Stimulated activated CD8-positive, alpha-beta memory T cell treated with anti-CD3 and anti-CD28 coated beads, Interleukin-4, amount 100 ng/mL, for 48 hours (primary cell): ENCODE measurements at regions not wholly inside any gene's neighbourhood (a gene's known extent, or its start where the extent isn't known, plus 50 kb on each side); places are given as distances from the start of the nearest gene placed in this dataset.
"Not testable (repeated sequence)": the region's sequence is repeated elsewhere in the genome, so short reads cannot be mapped to it uniquely, and the experiment has no call there.

ENCODE experiments used
- DNase-seq: peaks from one replicate; pipeline ENCODE4 v3.0.0-alpha.2; 2020

DNA sequence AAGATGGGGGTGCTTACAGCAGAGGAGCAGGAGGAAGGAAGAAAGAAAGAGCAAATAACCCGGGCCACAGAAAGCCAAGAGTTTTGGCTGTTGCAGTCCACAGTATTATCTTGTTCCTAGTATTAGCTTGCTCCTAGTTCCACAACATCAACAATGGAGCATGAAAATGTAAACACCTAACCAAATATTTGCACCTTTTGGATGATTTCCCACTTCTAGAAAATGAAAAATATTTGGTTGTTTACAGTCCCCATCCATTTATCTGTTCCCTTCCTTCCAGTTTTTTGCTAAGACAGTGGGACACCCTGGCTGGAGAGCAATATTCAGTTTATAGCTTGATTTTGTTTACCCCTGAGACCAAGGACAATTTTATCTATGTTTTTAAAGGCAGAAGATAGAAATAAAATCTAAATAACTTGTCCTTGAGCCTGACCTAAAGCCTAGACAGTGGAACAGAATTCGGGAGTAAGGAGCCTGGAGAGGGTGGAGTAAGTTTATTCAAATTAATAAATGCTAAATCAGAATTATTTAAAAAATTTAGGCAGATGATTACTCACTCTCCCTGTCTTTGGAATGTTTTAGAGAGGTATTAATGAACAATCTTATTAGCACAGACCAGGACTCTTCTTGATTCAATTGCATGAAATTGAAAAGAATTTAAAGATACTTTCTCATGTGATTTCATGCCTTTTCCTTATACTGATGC lies 51.6 kb downstream of the RESF1 start:
- no peak for DNase-seq

- DNase-seq = no peak
Measured at GRCh38 chr12:32012249-32012785, 53.1 kb downstream of the RESF1 start.

DNA sequence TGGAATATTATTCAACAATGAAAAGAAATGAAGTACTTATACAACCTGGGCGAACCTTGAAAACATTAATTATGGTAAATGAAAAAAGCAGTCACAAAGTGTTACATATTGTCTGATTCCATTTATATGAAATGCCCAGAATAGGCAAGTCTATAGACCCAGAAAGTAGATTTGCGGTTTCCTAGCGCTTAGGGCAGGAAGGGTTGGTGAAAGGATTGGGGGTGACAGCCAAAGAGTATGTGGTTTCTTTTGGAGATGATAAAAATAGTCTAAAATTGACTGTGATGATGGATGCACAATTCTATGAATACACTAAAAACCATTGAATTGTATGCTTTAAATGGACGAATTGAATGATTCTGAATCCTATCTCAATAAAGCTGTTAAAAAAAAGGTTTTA lies 55.8 kb downstream of the RESF1 start:
- no peak for DNase-seq

GRCh38 chr12:32016680-32017482 lies 57.7 kb downstream of the RESF1 start:
- DNase-seq = no peak

DNA sequence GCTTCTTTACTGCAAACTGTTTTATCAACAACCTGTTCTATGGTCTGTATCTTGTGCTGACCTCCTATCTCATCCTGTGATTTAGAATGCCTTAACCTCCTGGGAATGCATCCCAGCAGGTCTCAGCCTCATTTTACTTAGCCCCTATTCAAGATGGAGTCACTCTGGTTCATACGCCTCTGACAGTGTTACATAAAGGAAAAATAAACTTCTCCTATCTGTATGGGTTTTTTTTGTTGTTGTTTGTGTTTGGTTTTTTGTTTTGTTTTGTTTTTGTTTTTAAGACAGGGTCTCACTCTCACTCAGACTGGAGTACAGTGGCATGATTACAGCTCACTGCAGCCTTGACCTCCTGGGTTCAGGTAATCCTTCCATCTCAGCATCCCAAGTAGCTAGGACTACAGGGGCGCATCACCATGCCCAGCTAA lies 62.1 kb downstream of the RESF1 start:
- DNase-seq = no peak

DNA sequence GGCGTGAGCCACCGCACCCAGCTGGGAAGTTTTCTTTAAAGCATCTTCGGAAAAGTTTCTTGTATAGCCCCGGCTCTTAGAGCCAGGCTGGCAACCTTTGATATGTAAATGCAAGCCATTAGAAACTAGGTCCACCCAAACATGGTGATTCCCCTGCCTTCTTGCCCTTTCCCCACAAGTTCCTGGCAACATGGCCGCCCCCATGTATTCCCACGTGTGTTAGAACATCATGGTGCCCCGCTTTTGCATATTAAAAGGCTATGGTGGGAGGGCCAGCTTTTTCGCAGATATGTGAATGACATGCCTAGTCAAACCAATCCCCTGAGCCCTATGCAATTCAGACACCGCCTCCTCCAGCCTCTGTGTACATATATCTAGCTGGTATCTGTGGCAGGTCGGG lies 63.2 kb downstream of the RESF1 start:
- DNase-seq = not testable (repeated sequence)

GRCh38 chr12:32023861-32024260 lies 64.6 kb downstream of the RESF1 start:
- not testable (repeated sequence) for DNase-seq

DNA sequence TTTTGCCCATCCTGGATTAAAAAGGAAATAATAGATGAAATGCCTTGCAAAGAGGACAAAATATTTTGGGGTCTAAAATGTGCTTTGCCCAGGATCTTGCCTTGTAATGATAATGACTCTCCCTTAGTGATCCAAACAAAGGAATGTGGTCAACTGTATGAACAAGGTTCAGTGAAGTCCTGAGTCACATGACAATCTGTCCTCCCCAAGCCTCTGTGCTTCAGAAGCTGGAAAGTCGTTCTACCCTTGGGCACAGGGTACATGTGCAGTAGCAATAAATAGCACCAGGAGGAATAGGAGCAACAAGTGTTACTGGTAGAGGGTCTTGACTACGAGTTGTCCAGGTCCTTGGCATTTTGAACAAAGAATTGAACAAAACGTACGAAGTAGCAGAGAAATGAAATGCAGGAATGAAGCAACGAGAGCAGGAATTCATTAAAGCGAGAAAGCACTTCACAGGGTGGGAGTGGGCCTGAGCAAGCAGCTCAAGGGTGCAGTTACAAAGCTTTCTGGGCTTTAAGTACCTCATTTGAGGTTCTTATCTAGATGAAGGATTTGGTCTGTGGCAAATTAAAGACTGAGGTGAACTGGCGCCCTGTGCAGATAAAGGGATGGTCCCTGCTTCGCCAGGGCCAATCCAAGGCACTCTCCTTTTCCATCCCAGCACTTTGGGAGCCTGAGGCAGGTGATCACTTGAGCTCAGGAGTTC lies 65.8 kb downstream of the RESF1 start:
- no peak for DNase-seq

- DNase-seq = peak; percentile 53
Measured at GRCh38 chr12:32025906-32026305, 66.7 kb downstream of the RESF1 start.

DNA sequence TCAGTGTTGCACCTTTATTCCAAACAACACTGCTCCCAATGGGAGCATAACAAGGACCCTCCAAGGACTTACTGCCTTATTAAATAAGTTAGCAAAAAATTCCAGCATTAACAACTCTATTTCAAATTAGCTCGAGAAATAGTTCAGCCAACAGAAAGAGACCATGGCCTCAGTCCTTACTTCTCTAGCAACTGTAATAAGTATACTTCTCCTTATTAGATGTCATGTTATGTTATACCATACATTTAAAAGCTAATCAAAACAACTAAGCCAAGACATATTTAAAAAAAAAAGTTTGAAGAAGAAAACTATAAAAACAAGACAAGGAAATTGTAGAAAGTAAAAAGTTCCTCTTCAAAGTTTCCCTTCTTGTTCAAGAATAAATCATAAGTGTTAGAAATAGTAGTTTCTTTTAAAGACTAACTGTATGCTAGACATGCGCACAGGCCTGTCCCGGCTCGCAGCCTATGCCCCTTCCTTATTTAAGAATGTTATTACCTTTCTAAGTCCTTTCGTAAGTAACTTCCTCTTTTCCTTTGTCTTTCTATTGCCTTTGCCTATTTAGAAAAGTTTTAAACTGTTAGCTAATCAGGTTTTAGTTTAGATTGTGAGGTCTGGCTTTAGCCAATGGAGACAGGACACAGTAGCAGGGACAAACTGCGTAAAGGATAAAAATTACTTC lies 68.6 kb downstream of the RESF1 start:
- DNase-seq = no peak

GRCh38 chr12:32030151-32030550 lies 70.9 kb downstream of the RESF1 start:
- DNase-seq = no peak

DNA sequence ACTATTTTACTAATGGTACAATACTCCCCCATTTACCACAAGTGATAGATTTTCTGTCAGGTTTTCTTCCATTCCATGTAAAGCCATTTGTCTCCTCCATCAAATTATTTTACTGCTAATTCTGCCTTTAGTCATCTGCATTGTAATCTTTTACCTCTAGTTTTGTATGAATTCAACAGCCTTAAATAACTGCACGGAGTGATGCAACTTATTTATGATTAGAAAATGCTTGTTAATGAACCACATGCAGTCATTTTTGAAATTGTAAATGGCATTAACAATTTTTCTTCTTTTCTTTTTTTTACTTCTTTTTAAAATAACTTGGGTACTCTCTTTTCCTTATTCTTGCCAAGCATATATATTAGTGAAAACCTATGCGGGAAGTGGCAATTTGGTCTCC lies 71.5 kb downstream of the RESF1 start:
- no peak for DNase-seq

DNA sequence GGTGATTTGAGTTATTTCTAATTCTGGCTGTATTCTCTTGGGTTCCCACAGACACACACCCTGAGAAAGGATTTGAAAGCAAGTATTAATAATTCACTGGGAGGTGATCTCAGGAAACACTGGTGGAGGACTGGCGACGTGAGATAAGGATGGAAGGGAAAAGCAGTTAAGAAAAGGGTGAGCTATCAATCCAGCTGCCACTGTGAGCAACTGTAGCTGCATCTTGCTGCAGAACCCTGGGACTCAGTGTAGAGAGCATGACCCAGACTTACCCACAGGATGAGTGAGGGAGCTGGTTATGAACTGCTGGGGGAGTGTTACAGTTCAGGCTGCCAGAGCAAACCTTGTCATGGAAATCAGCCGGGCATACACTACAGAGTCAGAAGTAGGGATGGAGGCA lies 71.9 kb downstream of the RESF1 start:
- no peak for DNase-seq

DNA sequence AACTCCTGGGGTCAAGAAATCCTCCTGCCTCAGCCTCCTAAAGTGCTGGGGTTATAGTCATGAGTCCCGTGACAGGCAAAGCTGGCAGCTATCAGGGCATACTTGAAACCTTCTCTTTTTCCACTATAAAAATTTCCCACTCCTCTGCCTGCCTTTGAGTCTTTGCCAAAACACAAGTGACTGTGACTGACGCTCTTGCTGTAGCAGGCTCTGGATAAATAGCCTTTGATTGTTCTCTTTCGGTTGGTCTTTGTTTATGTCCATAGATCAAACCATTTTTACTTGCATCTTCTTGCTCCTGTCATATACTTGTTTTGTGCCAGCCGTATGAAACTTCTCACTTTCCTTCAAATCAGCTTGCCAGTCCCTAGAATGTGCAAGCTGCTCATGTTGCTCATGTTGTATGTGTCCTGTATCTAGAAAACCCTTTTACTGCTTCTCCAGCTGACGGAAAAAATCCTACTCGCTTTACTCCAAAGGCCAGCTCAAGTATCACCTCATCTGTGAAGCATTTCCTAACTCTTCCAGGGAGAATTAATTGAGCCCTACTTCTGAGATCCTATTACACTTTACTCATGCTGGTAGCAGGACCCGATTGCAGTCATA lies 73.1 kb downstream of the RESF1 start:
- DNase-seq = no peak

GRCh38 chr12:32033406-32033805 lies 73.2 kb upstream of the BICD1 start:
- no peak for DNase-seq

GRCh38 chr12:32034045-32034444 lies 72.6 kb upstream of the BICD1 start:
- no peak for DNase-seq

DNA sequence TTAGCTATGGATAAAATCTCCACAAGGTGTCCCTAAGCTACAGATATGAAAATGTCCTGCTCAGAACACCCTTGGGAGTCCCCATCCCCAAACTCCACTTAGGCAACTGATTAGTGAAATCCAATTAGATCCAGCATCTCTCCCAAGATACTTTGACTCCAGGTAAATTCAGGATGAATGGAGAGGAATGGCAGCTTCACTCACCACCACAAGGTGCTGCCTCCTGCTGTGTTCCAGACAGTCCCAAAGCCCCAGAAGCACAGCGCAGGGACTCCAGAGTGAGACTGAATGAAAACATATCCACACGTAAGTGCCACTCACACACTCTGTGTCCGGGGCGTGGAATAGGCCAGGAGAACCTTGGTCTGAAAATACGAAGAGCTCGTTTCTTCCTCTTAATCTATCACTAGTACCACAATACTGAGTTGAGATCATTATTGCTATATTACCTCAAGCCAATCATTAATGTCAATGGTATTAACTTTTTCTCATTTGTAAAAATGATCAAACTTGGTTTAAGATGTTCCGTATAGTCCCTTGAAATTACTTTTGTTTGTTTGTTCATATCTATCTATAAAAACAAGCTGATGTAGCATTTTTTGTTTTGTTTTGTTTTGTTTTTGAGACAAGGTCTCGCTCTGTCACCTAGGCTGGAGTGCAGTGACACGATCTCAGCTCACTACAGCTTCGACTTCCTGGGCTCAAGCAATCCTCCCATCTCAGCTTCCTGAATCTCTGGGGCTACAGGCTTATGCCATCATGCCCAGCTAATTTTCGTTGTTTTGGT lies 70.0 kb upstream of the BICD1 start:
- DNase-seq = no peak

DNA sequence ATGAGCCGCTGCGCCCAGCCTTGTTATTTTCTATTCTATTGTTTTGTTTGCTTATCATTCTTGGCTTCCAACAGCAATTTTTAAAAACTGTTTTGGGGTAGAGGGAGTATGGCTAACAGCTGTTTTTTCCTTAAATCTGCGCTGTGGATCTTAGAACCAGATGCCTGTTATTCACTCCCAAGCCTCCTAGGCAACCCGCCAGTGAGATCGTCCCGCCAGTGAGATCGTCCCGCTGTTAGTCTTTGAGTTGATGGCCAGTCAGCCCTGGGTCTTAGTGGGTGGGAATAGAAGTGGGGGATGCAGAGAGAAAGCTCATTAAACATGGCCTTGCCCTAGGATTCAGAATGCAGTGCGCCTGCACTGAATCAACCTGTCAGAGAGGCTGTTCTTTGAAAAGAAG lies 67.3 kb upstream of the BICD1 start:
- no peak for DNase-seq

DNA sequence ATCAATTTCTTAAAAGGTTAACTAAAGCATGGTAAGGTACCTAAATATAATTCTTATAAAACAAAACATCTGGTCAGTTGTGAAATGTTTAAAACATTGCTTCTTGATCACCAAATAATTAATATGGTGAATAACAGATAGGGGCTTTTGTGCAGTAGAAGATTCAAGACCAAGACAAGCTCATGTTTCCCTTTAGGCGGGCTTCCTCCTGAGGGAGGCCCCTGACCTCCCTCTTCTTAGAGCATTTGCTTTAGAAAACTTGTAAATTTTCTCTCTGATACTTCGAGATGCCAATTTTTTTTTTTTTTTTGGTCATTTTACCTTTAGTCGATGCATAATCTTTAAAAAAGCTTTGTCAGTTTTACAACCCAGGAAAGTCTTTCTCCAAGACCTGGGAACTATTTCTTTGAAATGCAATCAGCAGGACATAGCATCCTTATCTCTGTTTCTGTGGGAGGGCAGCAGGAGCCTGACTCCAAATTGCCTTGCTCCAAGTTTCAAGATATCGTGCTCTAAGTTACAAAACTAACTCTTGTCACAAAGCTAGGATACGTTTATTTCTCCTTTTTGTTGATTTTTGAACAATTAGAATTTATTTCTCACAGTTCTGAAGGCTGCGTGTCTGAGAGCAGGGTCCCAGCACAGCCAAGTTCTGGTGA lies 66.6 kb upstream of the BICD1 start:
- DNase-seq = no peak

GRCh38 chr12:32043928-32044549 lies 62.6 kb upstream of the BICD1 start:
- no peak for DNase-seq
